Stimulated activated naive CD8-positive, alpha-beta T cell treated with anti-CD3 and anti-CD28 coated beads, Interleukin-15, Interleukin-2, amounts not matched to agents 100 U/mL and 50 U/mL, for 24 hours (primary cell): ENCODE measurements at regions not wholly inside any gene's neighbourhood (a gene's known extent, or its start where the extent isn't known, plus 50 kb on each side); places are given as distances from the start of the nearest gene placed in this dataset.
"Not testable (repeated sequence)": the region's sequence is repeated elsewhere in the genome, so short reads cannot be mapped to it uniquely, and the experiment has no call there.

Experiments
- ATAC-seq: fragments of 150-1000 bp; cut with Tn5 transposase; one replicate; pipeline ENCODE4 v1.10.0; 2021
- DNase-seq: peaks from one replicate; pipeline ENCODE4 v3.0.0; 2021

GRCh38 chr1:90349510-90349909, 354.6 kb downstream of the ZNF326 start:
- ATAC-seq, result no peak

GRCh38 chr1:90348934-90349333, 354.0 kb downstream of the ZNF326 start:
- DNase-seq (no peak), ATAC-seq (no peak)

More at GRCh38 chr1:90349510-90349909, 354.6 kb downstream of the ZNF326 start:
- no peak for DNase-seq

DNA sequence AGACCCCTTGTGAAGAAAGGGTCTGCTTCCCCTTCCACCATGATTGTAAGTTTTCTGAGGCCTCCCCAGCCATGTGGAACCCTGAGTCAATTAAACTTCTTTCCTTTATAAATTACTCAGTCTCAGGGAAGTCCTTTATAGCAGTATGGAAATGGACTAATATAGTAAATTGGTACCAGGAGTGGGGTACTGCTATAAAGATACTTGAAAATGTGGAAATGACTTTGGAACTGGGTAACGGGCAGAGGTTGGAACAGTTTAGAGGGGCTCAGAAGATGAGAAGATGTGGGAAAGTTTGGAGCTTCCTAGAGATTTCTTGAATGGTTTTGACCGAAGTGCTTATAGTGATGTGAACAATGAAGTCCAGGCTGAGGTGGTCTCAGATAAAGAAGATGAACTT, 353.5 kb downstream of the ZNF326 start:
- not testable (repeated sequence) for DNase-seq, ATAC-seq

GRCh38 chr1:90347366-90347765, 352.5 kb downstream of the ZNF326 start:
- DNase-seq (no peak), ATAC-seq (no peak)

GRCh38 chr1:90346757-90347156, 351.8 kb downstream of the ZNF326 start:
- no peak for DNase-seq

GRCh38 chr1:90346349-90346748, 351.4 kb downstream of the ZNF326 start:
- DNase-seq (no peak), ATAC-seq (no peak)

More at GRCh38 chr1:90346757-90347156, 351.8 kb downstream of the ZNF326 start:
- no peak for ATAC-seq

- DNase-seq, result no peak
- no peak for ATAC-seq
Measured at GRCh38 chr1:90344963-90345730, 350.2 kb downstream of the ZNF326 start.

DNA sequence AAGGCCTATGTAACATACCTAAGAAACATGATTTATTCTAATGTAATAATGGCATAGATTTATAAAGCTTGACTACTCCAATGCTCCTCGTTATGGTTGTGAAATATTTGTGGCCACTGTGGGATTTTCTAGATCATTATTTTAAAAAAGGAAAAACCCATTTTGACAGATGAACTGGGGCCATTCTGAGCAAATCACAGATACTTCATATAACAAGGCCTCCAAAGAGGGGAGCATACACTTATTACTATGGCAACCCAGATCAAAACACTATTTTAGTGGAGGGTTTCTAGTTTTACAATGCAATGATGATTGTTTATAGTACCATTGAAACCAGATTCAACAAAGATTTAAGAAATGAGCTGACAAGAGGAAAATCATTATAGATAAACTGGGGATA, 346.6 kb downstream of the ZNF326 start:
- DNase-seq (no peak), ATAC-seq (no peak)

GRCh38 chr1:90340606-90341005, 345.7 kb downstream of the ZNF326 start:
- ATAC-seq (no peak), DNase-seq (no peak)

DNA sequence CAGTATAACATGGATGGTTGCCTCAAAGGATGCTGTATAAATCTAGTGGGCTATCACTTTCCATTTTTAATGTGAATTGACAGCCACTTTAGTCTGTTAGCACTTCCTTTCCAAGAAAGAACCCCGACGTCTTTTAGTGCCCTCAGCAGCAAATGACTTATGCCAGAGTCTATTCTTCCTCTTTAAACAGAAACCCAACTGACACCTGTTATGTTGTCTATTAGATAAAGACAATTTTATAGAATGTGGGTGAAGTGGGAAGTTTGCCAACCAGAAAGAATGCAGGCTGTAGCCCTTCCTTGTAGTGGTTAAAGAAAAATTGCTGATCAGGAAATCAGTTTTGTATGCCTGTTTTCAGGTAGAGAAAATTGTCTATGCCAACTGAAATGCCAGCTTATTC, 344.9 kb downstream of the ZNF326 start:
- ATAC-seq, result no peak
- DNase-seq, result no peak

GRCh38 chr1:90336552-90337324, 341.8 kb downstream of the ZNF326 start:
- DNase-seq, result no peak
- ATAC-seq, result no peak

GRCh38 chr1:90335558-90335957, 340.6 kb downstream of the ZNF326 start:
- ATAC-seq (no peak), DNase-seq (no peak)

DNA sequence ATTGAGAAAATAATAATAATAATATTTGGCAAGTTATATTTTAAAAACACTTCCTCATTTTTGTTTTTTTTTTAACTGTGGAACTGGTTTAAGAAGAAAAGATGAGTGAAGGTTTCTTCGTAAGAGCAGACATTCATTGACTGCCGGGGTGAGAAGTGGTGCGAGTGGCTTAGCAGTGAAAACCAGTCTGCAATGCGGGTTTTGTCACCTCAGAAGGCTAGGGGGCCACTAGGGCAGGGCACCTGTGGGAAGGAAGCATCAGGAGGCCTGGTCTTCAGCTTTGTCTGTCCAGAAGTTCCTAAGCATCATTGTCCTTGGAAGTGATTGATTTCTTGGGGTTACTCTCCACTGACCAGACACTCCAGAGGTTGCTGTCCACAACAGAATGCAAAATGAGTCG, 339.2 kb downstream of the ZNF326 start:
- ATAC-seq (no peak), DNase-seq (no peak)

DNA sequence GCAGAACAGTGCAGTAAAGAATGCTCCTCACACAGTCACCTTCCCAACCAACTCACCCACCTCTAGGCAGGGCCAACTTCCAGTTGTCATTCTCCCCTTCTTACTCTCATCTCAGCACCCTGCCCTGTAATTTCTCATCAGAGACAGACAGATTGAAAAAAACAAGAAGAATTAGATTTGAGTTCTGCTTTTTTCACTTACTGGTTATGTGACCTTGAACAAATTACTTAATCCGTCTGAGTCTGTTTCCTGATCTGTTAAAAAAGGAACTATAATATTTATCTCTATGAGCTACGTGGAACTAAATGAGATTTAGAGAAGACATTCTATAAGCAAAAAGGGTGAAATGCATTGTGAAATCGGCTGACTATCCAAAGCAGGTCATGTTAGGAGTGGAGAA, 330.3 kb downstream of the ZNF326 start:
- ATAC-seq (no peak), DNase-seq (no peak)

DNA sequence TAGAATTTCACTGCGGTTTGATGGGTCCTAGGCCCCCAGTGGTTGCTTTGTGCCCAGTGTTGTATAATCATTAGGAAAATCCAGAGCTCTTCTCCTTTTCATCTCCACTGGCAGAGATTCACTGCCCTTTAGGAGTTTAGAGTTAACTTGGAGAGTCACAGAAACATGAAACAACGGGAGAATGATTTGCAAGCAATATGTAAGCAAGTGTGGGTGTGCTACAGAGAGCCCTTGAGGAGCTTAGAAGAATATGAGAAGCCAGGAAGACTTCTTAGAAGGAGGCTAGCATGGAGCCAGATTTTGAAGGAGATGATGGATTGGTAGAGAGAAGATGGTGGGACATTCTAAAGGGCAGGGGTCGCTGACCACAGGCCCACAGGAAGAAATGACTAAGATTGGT, 327.3 kb downstream of the ZNF326 start:
- no peak for DNase-seq
- ATAC-seq, result no peak

DNA sequence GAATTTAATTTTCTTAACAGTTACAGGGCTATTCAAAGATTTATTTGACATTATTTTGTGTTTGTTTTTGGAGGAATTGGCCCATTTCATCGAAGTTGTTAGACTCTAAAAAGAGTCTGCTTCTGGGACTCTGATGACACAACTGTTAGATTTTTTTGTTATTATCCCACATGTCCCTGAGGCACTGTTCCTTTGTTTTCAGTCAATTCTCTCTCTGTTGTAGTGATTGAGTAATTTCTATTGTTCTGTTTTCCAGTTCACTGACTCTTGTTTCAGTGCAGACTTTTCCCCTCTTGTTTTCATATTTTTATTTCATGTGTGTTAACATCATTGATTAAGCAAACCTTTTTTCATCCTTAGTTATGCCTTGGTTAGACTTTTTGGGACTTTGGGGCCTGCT, 325.0 kb downstream of the ZNF326 start:
- no peak for DNase-seq
- no peak for ATAC-seq

DNA sequence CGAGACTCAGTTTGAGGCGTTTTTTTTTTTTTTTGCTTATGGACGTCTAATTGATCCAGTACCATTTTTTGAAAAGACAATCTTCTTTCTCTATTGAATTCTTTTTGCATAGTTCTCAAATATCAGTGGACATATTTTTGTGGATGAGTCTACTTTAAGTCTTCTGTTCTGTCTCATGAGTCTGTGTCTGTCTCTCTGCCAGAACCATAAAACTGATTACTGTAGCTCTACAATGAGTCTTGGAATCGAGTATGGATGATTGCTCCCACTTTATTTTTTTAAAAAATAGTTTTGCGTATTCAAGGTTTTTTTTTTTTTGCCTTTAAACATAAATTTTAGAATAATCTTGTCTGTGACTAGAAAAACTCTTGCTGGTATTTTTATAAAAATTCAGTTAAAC, 323.5 kb downstream of the ZNF326 start:
- DNase-seq (no peak), ATAC-seq (no peak)

GRCh38 chr1:90317628-90318027, 322.7 kb downstream of the ZNF326 start:
- DNase-seq (no peak), ATAC-seq (no peak)

GRCh38 chr1:90314533-90314932, 319.6 kb downstream of the ZNF326 start:
- no peak for DNase-seq
- no peak for ATAC-seq

GRCh38 chr1:90313778-90314177, 318.9 kb downstream of the ZNF326 start:
- DNase-seq (no peak), ATAC-seq (no peak)

DNA sequence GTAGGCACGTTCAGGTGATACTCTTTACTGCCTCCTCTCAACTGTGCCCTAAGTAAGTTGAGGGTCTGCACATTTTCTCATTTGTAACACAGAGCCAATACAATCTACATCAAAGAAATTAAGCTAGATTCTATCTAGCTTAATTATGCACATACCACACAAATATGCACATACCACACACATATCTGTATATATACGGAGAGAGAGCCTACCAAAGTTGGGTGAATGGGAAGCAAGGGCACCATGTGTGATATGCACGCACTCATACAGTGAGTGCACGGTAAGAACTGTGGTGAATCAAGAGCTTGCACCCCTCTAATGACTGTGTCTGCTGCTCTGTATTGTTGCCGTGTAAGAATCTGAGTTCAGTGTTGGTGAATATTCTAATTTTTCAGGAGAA, 314.9 kb downstream of the ZNF326 start:
- ATAC-seq (no peak), DNase-seq (no peak)

GRCh38 chr1:90308421-90308820, 313.5 kb downstream of the ZNF326 start:
- DNase-seq, result no peak
- ATAC-seq, result no peak

DNA sequence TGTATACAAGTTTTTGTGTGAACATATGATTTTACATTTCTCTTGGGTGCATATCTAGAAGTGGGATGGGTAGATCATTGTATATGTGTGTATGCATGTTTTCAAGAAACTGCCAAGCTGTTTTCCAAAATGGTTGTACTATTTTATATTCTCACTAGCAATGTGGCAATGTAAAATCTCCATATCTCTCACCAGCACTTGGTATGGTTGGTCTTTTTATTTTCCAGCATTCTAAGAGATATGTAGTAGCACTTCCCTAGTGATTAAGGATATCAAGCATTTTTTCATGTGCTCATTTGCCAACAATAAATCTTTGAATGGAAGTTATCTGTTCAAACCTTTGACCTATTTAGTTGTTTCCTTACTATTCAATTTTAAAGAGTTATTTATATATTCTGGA, 310.7 kb downstream of the ZNF326 start:
- DNase-seq (no peak), ATAC-seq (no peak)

DNA sequence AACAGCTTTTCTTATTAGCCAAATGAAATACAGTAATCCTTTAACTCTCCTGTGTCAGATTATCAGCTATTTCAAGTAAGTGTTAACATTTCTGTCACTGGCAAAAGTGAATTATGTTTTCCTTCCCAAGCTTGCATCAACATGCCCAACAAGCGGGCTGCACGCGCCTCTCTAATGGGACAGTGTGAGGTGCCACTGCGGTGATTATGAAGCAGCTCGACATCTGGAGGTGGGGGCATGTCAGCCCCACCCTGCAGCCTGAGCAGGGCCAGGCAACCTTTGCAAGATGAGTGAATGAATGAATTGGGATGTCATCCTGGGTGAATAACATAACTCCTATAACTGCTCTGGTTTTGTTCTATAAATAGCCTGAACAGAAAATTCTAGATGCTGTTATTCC, 301.4 kb downstream of the ZNF326 start:
- ATAC-seq (no peak), DNase-seq (no peak)
